GM19372 (cell line): ENCODE measurements at regions not wholly inside any gene's neighbourhood (a gene's known extent, or its start where the extent isn't known, plus 50 kb on each side); places are given as distances from the start of the nearest gene placed in this dataset.
"Not testable (repeated sequence)": the region's sequence is repeated elsewhere in the genome, so short reads cannot be mapped to it uniquely, and the experiment has no call there.

Experiments used
- ATAC-seq: cut with Tn5 transposase; IDR thresholded peaks from one replicate; pipeline ENCODE4 v1.9.1; 2021; ENCODE audit warnings: mild to moderate bottlenecking, low read depth, moderate library complexity; ENCODE audit not compliant: unreplicated experiment

GRCh38 chr6:15907220-15907913 lies 221.5 kb upstream of the MYLIP start:
- ATAC-seq, result not testable (repeated sequence)

- no peak for ATAC-seq
These were observed 222.4 kb upstream of the MYLIP start for GRCh38 chr6:15906420-15907016.

DNA sequence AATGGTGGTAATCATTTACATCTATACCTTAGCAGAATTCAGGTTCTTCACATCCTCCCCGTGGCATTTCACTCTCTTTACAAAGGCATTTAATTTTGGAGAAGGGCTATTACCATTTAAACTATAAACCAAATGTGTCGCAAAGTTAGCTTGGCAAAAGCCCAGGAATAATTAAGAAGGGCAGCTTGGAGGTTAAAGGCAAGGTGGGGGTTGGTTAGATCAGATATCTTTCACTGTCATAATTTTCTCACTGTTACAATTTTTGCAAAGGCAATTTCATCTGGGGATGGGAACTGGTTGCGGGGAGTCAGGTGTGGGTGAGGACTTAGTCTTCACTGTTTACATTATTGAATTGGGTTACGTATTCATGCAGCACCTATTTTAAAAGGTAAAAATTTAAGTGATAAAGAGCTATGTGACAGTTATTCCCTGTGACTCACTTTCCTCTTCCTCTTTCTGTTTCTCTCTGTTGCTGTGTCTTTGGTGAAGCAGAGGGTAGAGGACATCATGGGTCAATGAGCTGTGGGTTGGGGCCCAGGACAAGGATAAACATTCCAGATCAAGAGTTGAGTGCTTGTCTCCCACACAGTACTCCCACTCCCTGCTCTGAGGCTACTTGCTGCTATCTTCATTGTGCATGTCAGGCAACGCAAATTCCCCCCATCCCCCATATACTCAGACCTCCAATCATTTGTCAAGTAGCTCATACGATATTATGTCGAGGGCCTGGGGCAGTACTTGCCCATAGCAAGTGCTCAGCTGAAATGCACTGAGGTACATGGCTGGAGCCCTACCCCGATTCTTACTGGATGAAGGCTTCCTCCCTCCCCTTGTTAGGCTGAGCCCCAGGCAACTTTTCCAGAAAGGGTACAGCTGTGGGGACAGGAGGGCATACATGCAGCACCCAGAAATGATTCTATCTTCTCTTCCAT lies 223.1 kb upstream of the MYLIP start:
- no peak for ATAC-seq

DNA sequence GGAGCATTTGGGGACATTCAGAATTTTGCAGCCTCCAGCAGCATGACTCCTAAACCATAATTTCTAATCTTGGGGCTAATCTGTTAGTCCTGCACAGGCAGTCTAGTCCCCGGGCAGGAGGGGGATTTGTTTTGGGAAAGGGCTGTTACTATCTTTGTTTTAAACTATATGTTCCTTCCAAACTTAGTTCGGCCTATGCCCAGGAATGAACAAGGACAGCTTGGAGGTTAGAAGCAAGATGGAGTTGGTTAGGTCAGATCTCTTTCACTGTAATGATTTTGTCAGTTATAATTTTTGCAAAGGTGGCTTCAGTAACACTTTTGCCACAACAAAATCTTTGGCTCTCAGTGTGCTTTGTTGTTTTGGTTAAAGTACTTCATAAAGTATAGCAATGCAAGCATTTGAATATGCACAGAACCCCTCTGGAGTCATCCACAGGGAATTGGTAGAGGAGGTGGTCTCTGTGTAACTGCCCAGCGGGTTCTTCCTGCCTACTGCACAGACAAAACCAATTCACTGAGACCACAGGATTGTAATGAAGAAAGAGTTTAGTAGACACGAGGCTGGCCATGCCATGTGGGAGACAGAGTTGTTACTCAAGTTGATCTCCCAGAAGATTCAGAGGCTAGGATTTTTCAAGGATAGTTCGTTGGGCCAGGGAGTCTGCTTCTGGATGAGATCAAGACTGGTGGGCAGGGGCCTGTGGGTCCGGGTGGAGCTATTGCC lies 224.1 kb upstream of the MYLIP start:
- ATAC-seq, result no peak

DNA sequence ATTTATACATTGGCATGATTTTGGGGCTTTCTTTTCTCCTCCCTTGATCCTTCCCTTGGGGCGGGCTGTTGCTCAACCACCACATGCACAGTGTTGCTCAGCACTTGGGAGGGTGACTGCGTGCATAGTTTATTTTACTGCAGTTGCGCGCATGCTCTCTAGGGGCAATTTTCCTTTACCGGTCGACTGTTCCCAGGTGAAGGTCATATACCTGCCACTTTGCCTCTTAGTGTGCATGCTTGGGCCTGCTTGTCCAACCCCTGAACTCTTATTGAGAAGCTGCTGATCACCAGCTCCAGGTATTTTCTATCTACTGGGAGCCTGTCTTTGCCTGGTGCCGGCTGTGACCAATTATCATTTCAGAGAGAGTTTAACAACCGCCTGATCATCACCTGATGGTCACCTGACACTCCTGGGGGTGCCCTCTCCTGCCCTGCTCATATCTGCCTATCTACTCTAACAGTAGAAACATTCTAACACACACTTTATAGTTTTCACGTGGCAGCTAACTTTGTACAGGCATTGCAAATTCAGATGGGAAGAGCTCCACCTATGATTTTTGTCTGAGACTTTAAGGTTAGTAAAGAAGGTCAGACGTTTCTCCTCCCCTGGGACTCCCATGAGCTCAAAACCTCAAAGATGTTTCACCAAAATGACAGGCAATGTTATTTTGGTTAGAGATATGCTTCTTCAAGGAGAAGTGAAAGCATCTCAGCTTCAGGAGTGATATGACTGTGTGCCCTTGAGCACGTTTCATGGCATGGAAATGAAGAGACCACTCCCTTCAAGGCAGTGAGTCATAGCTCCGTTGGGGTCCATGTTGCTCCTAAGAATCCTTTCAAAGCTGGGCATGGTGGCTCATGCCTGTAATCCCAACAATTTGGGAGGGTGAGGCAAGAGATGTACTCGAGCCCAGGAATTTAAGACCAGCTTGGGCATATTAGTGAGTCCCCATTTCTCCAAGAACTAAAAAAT lies 227.5 kb upstream of the MYLIP start:
- ATAC-seq, result peak; percentile 79

- no peak for ATAC-seq
These were observed 230.2 kb upstream of the MYLIP start for GRCh38 chr6:15898693-15899092.

DNA sequence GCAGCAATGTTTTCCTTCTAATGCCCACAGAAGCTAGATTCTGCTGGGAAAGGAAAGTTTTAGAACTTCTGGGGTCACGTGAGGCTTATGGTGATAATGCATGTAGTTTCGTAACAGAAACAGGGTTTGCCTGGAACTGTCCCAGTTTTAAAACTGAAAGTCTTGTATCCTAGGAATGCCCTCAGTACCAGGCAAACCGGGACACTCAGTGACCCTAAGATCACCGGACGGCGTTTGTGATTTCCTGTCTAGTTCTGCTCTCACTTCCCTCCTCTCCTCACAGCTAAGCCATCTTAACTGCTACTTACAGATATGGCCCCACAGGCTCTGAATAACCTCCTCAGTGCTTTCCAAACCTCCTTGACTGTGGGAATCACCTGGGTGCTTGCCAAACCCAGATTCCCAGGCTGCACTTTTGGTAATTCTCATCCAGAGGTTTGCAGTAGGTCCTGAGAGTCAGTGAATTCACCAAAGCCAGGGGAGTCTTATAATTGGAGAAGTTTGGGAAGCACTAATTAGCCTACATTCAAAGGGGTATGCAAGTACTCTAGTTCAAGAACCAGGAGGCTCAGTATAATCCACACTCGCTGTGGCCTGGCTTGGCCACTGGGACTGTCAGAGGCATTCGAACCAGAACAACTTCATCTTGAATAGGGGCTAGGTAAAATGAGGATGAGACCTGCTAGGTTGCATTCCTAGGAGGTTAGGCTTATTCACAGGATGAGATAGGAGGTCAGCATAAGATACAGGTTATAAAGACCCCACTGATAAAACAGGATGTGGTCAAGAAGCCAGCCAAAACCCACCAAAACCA lies 231.6 kb upstream of the MYLIP start:
- no peak for ATAC-seq

- ATAC-seq, result no peak
These were observed 232.3 kb upstream of the DTNBP1 start for GRCh38 chr6:15894973-15895725.

DNA sequence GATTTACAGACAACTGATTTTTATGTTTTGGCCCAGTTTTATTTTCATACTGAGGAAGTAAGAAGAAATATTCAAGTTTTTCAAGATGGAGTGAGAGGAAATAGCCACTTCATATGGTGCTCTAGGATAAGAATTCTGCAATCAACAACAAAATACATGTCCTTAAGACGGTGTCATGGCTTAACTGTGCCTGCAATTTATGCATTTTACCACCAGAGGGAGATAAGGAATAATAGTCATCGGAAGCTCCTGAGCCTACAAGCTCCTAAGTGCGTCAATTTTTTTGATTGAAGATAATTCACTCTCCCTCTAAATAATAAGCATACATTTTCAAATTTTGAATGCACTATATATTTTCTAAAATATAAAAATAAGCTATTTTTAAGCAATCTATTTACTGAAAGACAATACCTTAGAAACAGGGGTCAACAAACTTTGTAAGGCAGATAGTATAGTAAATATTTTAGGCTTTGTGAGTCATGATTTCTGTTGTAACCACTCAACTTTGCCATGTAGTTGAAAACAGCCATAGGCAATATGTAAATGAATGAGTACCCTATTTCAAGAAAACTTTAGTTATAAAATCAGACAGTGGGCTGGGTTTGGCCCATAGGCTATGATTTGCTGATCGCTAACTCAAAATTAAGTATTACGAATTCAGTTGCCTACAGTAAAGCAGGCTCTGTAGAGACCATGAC lies 230.9 kb upstream of the DTNBP1 start:
- no peak for ATAC-seq

DNA sequence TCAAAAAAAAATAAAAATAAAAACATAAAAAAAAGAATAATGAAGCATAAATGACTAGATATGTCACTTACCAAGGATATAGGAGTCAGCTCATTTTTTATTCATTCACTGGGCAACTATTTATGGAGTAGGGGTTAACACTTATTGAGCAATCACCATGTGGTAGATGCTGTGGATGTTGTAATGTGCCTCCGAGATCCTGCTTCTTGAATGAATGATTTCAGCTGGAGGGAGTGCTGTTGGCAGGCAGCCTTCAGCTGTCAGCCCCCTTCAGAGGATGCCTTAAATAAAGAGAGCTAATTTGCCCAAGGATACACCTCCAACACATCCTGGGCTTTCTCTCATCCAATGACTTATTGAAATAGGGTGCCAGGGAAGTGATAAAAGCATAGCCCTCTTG lies 229.5 kb upstream of the DTNBP1 start:
- ATAC-seq, result no peak

DNA sequence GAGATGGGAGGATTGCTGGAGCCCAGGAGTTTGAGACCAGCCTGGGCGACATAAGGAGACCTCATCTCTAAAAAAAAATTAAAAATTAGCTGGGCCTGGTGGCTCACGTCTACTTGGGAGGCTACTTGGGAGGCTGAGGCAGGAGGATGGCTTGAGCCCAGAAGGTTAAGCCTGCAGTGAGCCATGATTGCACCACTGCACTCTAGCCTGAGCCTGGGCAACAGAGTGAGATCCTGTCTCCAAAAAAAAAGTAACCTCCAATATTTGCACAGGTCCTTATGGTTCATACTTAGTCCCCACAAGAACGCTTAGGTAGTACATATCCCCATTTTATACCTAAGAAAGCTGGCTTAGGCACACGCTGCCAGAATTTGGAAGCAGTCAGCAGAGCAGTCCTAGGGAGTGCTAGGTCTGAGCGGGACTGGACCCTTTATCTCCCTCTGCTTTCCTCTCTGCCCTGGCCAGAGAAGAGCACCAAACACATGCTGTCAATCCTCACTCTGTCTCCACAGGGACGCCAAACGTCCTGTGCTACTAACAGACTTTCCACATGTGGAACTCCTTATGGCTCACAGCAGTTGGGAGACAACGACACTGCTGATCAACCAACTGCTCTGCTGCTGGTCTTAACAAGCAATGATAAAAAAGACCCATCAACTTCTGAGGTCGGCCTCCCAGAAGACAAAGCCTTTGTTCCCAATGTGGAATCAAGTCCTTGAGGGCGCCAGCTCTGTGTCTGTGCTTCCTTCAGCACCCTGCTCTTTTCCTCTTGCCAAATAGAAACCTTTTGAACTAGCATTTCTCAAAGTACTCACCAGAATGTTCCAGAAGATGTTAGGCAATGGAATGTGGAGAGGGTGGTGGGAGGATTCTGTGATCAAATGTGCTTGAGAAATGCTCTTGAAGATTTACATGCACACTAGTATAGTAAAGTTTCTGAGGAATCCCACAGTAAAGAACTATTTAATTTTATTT lies 226.3 kb upstream of the DTNBP1 start:
- no peak for ATAC-seq

DNA sequence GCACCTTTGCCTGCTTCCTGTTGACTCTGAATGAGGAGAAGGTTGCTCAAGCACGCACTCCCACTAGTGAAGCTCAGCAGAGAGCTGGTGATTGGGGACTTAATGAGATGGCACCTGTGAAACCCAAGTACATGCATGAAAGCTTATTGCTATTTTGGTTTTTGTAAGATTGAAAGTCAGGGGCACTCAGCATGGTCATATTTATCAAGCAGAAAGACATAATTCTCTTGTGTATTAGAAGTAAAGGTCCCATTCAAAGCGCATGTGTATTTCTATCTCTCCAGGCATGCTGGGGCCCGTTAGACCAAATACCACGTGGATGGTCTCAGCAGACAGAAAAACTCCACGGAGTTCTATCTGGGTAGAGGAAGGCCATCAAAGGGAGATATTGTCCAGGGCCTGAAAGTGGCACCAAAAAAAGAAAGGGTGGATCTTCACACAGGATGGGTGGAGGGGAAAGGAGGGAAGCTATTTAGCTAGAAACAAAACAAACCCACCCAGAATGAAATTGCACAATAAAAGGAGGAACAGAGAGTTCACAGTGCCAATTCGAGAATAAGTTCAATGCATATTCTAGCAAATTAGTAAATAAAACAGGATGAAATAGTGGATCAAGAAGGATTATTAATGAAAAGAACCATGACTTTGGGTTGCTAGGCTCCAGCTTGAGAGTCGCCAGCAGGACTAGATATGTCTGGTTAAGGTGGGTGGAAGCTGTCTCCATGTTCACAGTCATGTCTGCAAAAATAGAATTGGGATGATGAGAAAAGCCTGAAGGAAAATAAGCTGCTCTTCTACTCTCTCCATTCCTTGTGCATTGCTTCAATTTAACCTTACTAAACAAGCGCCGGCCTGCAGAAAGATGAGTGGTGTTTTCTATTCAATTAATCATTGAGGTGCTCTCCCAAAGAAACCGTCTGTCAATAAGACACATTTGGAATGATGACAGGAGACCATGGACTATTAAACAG lies 224.9 kb upstream of the DTNBP1 start:
- no peak for ATAC-seq

DNA sequence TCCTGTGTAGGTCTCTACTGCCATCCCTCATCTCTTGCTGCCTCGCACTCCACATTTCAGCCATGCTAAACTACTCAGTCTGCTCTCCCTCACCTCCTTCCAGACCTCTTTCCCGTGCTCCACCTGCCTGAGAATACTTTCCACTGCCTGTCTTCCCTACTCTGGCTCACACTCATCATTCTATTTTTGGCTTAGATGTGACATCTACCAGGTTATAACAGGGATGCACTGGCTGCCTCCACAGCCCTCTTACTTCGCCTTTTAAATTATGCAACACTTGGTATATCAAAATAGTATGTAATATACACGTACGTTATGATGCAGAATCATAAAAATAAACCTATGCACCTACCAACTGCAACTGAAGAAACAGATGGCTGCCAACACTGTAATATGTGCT lies 222.8 kb upstream of the DTNBP1 start:
- no peak for ATAC-seq

GRCh38 chr6:15883593-15883992 lies 220.8 kb upstream of the DTNBP1 start:
- not testable (repeated sequence) for ATAC-seq

GRCh38 chr6:15882915-15883314 lies 220.1 kb upstream of the DTNBP1 start:
- no peak for ATAC-seq
